Sigmoid colon (tissue), 4 donors: ENCODE measurements at regions not wholly inside any gene's neighbourhood (a gene's known extent, or its start where the extent isn't known, plus 50 kb on each side); places are given as distances from the start of the nearest gene placed in this dataset.
"Not testable (repeated sequence)": the region's sequence is repeated elsewhere in the genome, so short reads cannot be mapped to it uniquely, and the experiment has no call there.

Experiments used
- CTCF ChIP-seq, 4 experiments: fragments of 450-650 bp in 3 of 4; fragments of 200-600 bp in 1 of 4; IDR thresholded peaks; one replicate each; pipeline ENCODE4 v1.5.1; 2016 to 2019; ENCODE audit warnings: antibody characterized with exemption in 4 of 4, mild to moderate bottlenecking in 3 of 4, moderate library complexity in 2 of 4
- POLR2AphosphoS5 ChIP-seq, 4 donors: sonication (generic); formaldehyde crosslinking; IDR thresholded peaks; one replicate each; pipeline ENCODE4 v1.6.1; 2017; ENCODE audit warnings: antibody characterized with exemption in 4 of 4

DNA sequence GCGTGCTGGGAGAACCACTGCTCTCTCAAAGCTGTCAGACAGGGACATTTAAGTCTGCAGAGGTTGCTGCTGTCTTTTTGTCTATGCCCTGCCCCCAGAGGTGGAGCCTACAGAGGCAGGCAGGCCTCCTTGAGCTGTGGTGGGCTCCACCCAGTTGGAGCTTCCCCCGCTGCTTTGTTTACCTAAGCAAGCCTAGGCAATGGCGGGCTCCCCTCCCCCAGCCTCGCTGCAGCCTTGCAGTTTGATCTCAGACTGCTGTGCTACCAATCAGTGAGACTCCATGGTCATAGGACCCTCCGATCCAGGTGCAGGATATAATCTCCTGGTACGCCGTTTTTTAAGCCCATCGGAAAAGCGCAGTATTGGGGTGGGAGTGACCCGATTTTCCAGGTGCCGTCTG, 110.4 kb upstream of the SPRED1 start:
- not testable (repeated sequence) for TF ChIP-seq POLR2AphosphoS5, CTCF (IDR thresholded peaks at IDR 0.05)
